HG03025 (cell line): ENCODE measurements at regions not wholly inside any gene's neighbourhood (a gene's known extent, or its start where the extent isn't known, plus 50 kb on each side); places are given as distances from the start of the nearest gene placed in this dataset.
"Not testable (repeated sequence)": the region's sequence is repeated elsewhere in the genome, so short reads cannot be mapped to it uniquely, and the experiment has no call there.

ENCODE experiments used
- ATAC-seq: cut with Tn5 transposase; IDR thresholded peaks from one replicate; pipeline ENCODE4 v1.9.1; 2021; ENCODE audit warnings: mild to moderate bottlenecking, moderate library complexity; ENCODE audit not compliant: unreplicated experiment, low FRiP score

- no peak for ATAC-seq
Measured at GRCh38 chrX:3990569-3990968, 277.1 kb upstream of the PRKX start.

GRCh38 chrX:3972104-3972858 is 258.8 kb upstream of the PRKX start:
- ATAC-seq = not testable (repeated sequence)

- no peak for ATAC-seq
Measured at GRCh38 chrX:3968749-3969148, 255.3 kb upstream of the PRKX start.

- ATAC-seq = no peak
Measured at GRCh38 chrX:3963980-3964379, 250.5 kb upstream of the PRKX start.

GRCh38 chrX:3962511-3963311 is 249.3 kb upstream of the PRKX start:
- ATAC-seq = no peak

- no peak for ATAC-seq
Measured at GRCh38 chrX:3960952-3961351, 247.5 kb upstream of the PRKX start.

GRCh38 chrX:3951859-3952258 is 238.4 kb upstream of the PRKX start:
- ATAC-seq = no peak

- ATAC-seq = no peak
Measured at GRCh38 chrX:3950373-3950772, 236.9 kb upstream of the PRKX start.

GRCh38 chrX:3943965-3944364 is 230.5 kb upstream of the PRKX start:
- no peak for ATAC-seq

- ATAC-seq = no peak
Measured at GRCh38 chrX:3940000-3940610, 226.7 kb upstream of the PRKX start.

- ATAC-seq = no peak
Measured at GRCh38 chrX:3938587-3938986, 225.1 kb upstream of the PRKX start.

- not testable (repeated sequence) for ATAC-seq
Measured at GRCh38 chrX:3935196-3935595, 221.7 kb upstream of the PRKX start.

GRCh38 chrX:3920424-3921017 is 207.1 kb upstream of the PRKX start:
- peak; percentile 95 for ATAC-seq

GRCh38 chrX:3919668-3920423 is 206.4 kb upstream of the PRKX start:
- peak; percentile 57 for ATAC-seq

GRCh38 chrX:3914813-3915212 is 201.4 kb upstream of the PRKX start:
- not testable (repeated sequence) for ATAC-seq

GRCh38 chrX:3914059-3914458 is 200.6 kb upstream of the PRKX start:
- ATAC-seq = not testable (repeated sequence)

- not testable (repeated sequence) for ATAC-seq
Measured at GRCh38 chrX:3911012-3911411, 197.6 kb upstream of the PRKX start.

GRCh38 chrX:3910611-3911010 is 197.2 kb upstream of the PRKX start:
- ATAC-seq = not testable (repeated sequence)

- not testable (repeated sequence) for ATAC-seq
Measured at GRCh38 chrX:3905522-3906258, 192.2 kb upstream of the PRKX start.

GRCh38 chrX:3902222-3902621 is 188.8 kb upstream of the PRKX start:
- not testable (repeated sequence) for ATAC-seq
